ENCODE measurements at regions not wholly inside any gene's neighbourhood (a gene's known extent, or its start where the extent isn't known, plus 50 kb on each side); places are given as distances from the start of the nearest gene placed in this dataset.

DNA sequence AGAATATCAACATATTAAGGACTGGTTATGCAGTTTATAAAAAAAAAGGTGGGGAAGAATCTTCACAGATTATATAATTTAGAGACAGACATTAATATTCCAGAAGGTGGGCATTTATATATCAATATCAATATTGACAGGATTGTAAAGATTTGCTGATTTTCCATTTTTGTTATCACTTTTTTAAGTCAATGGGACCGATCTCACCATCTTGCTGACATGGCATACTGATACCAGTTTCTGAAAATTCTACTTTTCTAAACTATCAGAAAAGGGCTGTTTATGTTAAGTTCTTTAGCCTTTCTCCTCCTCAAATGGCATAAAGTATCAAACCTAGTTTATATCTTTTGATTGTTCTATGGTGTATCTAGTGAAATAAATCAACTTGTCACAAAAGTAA, 344.1 kb upstream of the SOX5 start:
- H3K4me3 ChIP-seq (ENCODE audit: low read length), result no peak overlapping the region
- DNase-seq (ENCODE audit: low read depth, low spot score), result no peak

DNA sequence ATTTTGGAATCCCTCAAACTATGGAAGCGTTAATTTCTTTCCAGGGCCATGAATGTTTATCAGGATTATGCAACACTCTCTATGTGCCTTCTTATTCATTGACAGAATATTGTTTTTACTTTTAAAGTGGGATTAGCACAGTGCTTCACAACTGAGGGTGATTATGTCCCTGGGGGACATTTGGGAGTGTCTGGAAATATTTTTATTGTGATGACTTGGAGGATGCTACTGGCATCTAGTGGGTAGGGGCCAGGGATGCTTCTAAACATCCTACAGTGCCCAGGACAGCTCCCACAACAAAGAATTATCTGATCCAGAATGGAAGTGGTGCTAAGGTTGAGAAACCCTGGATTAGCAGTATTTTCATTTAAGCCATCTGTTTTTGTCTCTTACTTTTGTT, 338.5 kb upstream of the SOX5 start:
- no peak overlapping the region for H3K4me3 ChIP-seq (ENCODE audit: low read length)
- DNase-seq (ENCODE audit: low read depth, low spot score), result no peak

DNA sequence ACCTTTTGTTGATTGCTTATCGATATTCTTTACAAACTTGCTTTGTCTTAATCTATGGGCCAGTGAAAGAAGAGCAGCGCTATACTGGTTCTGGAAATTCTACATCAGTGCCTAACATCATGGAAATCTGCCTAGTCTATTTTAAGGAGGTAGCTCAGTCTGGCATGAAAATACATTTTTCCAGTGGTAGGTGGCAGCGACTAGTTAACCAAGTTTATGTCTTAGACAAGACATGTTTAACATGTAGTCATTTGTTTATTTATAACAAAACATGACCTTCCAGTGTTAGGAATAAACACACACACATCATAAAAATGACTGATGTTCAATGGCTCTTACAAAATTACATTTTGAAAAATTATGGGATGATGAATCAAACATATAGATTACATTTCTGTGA, 336.0 kb upstream of the SOX5 start:
- no peak overlapping the region for H3K4me3 ChIP-seq (ENCODE audit: low read length)
- no peak for DNase-seq (ENCODE audit: low read depth, low spot score)

DNA sequence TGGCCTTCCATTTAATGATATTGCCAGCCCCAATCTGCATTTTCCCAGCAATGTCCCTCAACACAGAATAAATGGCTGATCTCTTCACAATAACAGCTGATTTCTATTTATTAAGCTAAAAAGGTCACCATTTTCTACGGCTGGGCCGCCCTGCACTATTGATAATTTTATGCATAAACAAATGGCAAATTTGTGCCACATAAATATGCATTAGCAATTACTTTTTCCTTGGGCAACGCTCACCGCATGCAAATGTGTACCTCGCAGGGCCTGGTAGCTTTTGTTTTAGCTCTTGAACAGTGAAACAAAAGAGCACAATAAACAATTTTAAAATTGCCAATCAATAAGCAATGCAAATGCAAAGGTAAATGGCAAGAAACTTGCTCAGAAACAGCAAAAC, 331.9 kb upstream of the SOX5 start:
- DNase-seq (ENCODE audit: low read depth, low spot score), result no peak
- no peak overlapping the region for H3K4me3 ChIP-seq (ENCODE audit: low read length)

DNA sequence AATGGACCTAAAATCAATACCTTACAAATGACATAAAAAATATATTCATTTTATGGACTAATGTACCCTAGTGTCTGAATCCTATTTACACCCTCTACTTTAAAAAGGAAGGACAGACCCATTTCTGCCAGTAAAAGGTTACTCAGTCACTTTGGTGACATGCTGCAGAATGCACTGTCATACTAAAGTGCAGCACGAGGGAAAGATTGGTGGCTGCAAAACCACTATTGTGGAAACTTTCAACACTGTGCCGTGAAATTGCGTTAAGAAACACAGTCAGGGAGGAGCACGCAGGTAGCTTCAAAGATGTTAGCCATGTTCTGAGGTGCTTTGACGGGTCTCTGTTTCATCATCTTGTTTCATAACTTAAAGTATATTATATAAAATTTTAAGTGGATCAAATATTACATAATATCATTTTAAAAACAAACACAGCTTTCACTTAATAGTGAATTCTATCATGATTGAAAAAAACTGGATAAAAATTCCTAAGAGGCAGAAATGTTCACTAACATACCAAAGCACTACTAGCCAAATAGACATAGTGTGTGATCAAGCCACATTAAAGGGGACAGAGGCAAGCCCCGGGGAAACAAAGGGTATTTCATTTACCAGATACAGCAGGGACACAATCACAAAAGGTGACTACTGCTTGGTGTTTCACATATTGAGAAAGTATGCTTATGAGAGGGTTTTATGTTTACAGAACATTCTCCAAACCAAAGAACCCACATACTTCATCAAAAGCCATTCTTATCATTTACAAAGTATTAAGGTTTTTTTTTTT, 330.8 kb upstream of the SOX5 start:
- no peak overlapping the region for H3K4me3 ChIP-seq (ENCODE audit: low read length)
- no peak for DNase-seq (ENCODE audit: low read depth, low spot score)

DNA sequence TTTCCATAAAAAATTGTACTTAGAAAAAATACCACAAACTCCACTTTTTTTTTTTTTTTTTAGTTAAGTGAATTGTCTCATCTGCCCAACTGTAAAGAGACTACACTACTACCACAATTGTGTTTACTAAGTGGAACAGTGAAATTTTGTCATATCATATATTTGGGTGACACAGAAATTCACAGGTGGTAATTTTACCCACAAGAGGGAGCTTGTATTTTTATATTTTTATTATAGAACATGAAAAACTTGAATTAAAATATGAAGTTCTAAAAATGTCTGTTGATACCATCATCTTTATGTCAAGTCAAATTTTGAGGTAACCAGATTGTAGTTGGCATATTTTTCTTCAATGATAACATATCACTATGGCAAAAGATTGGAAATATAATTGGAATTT, 329.4 kb upstream of the SOX5 start:
- DNase-seq (ENCODE audit: low read depth, low spot score), result no peak
- H3K4me3 ChIP-seq (ENCODE audit: low read length), result no peak overlapping the region

DNA sequence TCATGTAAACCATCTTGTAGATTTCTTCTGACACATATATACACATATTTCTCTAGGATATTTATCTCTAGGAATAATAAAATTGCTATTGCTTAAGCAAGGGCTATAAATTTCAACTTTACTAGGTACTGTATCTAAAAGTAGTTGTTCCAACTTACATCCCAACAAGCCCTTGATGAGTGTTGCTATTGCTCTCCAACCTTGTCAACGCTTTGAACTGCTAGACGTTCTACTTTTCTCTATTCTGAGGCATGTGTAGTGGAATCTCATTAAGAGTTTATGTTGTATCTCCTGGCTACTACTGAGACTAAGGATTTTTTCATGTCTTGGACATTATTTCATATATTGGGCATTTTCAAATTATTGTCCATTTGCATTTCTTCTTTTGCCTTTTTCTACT, 321.5 kb upstream of the SOX5 start:
- no peak overlapping the region for H3K4me3 ChIP-seq (ENCODE audit: low read length)
- DNase-seq (ENCODE audit: low read depth, low spot score), result no peak

DNA sequence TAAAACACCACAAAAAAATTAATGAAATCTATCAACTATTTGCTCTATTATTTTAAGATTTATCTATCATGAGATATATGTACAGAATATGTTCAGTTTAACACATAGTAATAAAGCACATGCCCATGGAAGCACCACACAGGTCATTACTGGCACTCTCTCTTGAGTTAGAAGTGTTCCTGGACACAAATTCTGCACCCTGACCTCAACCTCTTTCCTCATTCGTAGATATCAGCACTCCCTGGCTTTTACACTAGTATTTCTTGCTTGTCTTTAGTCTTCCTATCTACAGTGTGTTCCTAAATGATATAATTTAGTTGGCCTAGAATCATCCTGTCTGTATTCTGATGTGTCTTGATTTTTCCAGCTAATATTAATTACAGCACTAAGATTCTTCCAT, 321.0 kb upstream of the SOX5 start:
- H3K4me3 ChIP-seq (ENCODE audit: low read length), result no peak overlapping the region
- DNase-seq (ENCODE audit: low read depth, low spot score), result no peak

DNA sequence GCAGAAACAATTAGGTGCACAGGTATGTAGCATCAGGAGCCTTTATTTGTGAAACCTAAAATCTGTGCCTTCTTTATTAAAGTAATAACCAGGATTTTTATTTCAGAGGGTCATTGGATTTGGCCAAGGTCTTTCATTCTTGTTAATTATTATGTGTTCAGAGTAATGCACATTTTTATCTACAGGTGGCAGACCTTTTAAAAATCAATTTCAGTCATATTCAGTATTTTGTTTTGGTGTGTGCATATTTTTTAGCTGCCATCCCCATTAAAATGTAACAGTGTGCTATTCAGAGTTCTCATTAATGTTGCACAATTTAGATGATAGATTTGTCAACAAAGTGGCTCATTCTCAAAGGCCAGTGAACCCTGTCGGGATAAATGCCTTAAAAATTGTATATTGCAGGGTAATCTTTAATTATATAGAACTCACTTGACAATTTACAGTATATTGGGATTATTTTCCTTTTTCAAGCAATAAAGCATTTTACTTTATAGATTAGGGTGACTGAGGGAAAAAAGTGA, 319.3 kb upstream of the SOX5 start:
- no peak for DNase-seq (ENCODE audit: low read depth, low spot score)
- H3K4me3 ChIP-seq (ENCODE audit: low read length), result no peak overlapping the region

DNA sequence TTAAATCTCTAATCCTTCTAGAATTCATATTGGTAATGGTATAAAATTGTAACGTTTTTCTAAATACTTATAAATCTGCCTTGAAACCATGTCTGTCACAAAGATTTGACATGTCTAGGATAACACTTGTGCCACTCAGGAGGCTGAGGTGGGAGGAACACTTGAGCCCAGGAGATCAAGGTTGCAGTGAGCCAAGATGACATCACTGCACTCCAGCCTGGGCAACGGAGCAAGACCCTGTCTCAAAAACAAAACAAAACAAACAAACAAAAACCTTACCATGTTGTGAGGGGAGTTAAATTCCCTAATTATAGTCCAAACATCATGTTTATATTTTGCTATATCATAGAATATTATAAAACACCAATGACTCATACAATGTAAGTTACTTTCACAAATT, 317.5 kb upstream of the SOX5 start:
- no peak overlapping the region for H3K4me3 ChIP-seq (ENCODE audit: low read length)
- no peak for DNase-seq (ENCODE audit: low read depth, low spot score)

DNA sequence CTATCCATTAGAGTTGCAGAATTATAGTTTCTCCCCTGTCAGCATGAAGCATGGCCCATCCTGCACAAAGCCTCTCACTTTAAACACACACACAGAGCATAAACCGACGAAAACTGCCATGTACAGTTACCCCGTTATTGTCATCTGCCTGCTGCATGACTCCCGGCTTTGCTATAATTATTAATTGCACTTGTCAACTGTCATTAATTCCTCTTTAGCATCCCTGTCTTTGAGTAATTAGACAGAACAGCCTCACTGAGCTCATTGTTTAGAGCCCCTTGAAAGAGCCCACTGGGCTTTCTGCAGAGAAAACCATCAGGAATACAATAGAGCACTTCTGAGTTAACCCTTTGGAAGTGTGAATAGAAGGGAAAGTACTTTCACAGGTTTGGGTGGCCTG, 307.2 kb upstream of the SOX5 start:
- no peak for DNase-seq (ENCODE audit: low read depth, low spot score)
- no peak overlapping the region for H3K4me3 ChIP-seq (ENCODE audit: low read length)

DNA sequence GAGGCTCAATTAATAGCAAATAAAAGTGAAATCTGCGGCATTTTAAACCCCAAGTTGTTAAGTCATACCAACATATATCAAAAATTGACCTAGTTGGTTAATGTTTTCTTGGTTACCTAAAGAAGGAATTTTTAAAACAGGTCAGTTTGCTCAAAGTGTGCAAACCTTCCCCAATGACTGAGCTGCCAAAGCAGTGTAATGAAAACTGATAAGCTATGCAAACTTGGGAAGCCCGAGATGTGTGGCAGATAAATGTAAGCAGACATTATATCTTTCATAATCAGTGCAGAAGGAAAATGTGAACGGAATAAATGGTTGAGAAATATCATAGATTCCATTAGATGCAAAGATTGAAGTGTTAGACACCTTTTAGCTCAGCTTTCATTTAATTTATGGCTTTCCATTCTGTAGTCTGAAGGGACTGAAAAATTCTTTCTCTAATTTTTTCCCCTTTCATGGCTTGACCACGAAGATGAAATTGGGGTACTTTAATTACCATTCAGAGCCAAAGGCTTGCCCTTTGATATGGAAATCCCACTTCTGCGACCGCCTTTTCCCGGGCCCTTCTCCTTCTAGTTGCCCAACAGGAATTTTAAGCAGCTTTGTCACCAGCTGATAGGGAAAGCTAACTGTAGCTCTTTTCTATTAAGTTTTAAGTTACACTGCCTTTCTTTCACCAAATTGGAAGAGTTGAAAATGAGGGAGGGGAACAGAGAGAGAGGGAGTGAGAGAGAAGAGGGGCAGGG, 306.6 kb upstream of the SOX5 start:
- no peak overlapping the region for H3K4me3 ChIP-seq (ENCODE audit: low read length)
- DNase-seq (ENCODE audit: low read depth, low spot score), result no peak

DNA sequence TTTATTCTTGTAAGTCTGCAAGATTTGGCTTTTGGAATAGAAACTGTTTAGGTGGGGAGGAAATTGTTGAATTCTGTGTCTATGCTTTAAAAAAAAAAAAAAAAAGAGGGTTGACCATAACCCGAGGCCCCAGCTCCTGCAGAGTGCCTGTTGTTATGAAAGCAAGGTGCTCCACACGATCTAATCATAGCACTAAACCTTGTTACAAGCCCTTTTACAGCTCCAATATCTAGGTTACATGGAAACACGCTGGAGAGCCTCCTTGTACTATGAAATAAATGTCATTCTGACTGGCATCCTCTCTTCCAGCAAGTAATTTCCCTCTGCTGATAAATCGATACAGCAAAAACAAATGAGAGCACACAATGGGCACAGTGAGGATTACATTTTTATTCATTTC, 303.1 kb upstream of the SOX5 start:
- DNase-seq (ENCODE audit: low read depth, low spot score), result no peak
- no peak overlapping the region for H3K4me3 ChIP-seq (ENCODE audit: low read length)

DNA sequence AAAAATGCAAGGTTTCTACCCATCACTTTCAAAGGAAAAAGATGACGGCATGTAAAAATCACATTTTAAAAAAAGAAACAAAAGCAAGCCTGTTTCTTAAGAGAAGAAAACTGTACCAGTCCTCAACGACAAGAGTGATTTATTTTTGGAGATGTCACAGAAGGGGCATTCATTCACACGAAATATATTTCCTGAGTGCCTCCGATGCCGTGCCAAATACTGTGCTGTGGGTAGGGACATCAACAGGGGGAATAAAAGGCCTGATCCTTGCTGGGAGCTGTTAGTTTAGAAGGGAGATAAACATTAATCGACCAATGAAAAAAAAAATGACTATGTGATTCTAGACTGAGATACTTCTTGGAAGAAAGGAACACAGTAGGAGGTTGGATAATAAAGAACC, 297.5 kb upstream of the SOX5 start:
- DNase-seq (ENCODE audit: low read depth, low spot score), result no peak
- H3K4me3 ChIP-seq (ENCODE audit: low read length), result no peak overlapping the region

DNA sequence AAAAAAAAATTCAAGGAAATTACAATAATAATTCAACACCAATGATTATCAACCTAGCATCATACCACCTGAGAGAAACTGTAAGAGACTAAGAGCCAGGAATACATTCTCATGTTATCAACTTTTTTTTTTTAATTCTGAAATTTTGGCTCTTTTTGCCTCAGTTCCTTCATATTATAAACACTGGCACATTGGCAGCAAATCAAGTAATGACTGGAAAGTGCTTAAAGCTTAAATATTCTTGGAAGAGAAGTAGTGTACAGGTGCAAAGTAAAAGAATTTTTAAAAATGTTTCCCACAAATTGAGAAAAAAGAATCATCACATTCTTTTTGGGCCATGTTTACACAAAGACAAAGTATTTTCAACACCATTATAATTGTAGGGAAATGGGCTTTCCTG, 296.9 kb upstream of the SOX5 start:
- DNase-seq (ENCODE audit: low read depth, low spot score), result no peak
- H3K4me3 ChIP-seq (ENCODE audit: low read length), result no peak overlapping the region

DNA sequence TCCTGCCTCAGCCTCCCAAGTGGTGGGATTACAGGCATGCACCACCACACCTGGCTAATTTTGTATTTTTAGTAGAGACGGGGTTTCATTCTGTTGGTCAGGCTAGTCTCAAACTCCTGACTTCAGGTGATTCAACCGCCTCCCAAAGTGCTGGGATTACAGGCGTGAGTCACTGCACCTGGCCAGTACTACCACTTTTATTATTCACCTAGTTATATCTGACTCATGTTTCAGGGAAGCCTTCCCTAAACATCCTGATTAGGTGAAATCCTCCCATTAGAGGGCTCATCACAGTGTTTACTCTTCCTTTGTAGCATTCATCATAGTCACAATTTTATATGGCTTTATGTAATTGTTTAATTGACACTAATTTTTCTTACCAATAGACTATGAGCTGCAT, 295.3 kb upstream of the SOX5 start:
- H3K4me3 ChIP-seq (ENCODE audit: low read length), result no peak overlapping the region
- no peak for DNase-seq (ENCODE audit: low read depth, low spot score)

DNA sequence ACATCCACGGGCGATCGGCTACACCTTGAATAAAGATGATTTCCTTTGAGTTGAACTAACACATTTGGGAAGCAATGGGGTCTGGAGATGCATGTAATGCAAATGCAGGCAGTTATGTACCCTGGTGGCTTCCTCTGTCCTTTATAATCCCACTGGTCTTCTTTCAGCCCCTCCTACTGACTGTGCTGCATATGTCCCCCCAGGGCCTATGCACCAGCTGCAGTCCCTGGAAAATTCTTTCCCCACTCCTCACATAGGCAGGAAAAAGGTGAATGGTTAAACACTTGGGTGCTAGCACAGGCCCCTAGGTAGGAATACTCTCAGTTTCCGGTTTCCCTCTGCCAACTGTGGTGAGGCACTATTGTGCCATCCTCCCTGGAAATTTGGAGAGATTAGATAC, 294.8 kb upstream of the SOX5 start:
- DNase-seq (ENCODE audit: low read depth, low spot score), result no peak

DNA sequence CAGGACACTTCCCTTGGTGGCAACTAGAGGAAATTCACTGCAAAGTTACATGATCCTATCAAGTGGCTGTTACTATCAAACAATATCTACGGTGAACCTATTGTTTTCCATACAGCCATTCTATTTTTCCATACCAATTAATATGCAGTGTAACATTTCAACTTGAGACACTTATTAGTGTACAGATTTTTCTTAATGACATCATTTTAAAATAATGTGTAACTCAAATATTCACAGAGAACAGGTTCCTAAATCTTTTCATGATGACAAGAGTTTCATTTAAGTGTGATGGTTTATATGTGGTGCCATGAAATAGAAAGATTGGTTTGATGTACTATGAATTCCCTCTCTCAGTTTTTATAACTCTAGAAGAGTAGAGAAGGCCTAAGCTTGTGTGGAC, 291.2 kb upstream of the SOX5 start:
- no peak overlapping the region for H3K4me3 ChIP-seq (ENCODE audit: low read length)

More for the DNA sequence above, 294.8 kb upstream of the SOX5 start:
- no peak overlapping the region for H3K4me3 ChIP-seq (ENCODE audit: low read length)

DNA sequence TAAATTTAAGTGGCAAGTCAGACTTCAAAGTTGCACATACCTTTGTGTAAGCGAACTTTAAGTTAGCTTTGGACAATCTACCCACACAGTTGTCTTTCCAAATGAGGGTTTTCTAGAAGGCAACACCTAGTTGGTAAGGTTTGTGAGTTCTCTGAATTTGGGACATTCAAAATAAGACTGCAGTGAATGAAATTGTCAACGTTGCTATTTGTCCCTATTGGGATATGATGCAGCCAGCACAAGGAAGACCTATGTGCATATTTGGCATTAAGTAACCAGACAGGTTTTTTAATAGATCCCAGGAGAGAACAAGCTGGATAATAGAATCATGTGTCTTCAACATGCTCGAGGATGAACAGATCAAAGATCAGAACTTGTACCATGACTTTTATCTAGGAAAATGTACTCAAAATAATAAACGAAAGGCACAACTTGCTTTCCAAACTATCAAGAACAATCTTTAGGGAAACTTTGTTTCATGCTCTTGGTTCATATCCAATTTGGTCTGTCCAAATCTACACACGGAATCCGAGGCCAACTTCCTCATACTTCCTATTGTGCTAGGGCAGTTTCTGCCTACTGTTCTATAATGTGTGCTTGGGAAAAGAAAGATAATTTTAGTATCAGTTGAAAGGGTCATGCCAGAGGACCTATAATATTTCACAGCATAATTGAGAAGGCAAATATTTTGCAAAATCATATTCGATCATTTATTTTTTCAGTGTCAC, 284.2 kb upstream of the SOX5 start:
- H3K4me3 ChIP-seq (ENCODE audit: low read length), result no peak overlapping the region
- no peak for DNase-seq (ENCODE audit: low read depth, low spot score)

More for the DNA sequence above, 291.2 kb upstream of the SOX5 start:
- no peak for DNase-seq (ENCODE audit: low read depth, low spot score)

DNA sequence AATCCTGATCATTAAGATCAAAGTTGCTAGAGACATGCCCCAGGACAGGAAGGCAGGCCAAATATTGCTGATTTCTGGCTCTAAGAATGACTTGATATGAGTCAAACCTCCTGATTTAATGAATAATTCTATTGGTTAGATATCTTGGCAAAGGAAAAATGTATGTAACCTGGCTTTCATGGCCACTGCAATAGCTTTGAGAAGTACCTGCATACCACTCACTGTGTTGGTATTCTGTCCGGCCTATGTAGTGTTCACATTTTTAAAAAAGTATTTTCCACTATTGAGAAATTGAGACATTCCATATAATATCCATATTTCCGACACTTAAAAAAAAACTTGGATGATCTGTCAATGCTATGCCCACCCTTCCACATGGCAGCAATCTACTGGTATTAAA, 283.1 kb upstream of the SOX5 start:
- H3K4me3 ChIP-seq (ENCODE audit: low read length), result no peak overlapping the region
- no peak for DNase-seq (ENCODE audit: low read depth, low spot score)
